Right lobe of liver (tissue), 6 donors: ENCODE measurements at regions not wholly inside any gene's neighbourhood (a gene's known extent, or its start where the extent isn't known, plus 50 kb on each side); places are given as distances from the start of the nearest gene placed in this dataset.
"Not testable (repeated sequence)": the region's sequence is repeated elsewhere in the genome, so short reads cannot be mapped to it uniquely, and the experiment has no call there.

Source experiments
- ATAC-seq, 4 donors: fragments of 200-7000 bp; cut with Tn5 transposase; one replicate each; pipeline ENCODE4 v1.9.1; 2020; ENCODE audit warnings: mild to moderate bottlenecking in 4 of 4, moderate library complexity in 4 of 4
- DNase-seq, 3 donors: peaks; one replicate each; pipeline ENCODE4 v3.0.0-alpha.2; 2020
- H3K27ac ChIP-seq, 3 donors: fragments of 200-600 bp; one replicate each; pipeline ENCODE4 v1.8.0; 2022
- H3K27me3 ChIP-seq, 2 donors: fragments of 200-600 bp; one replicate each; pipeline ENCODE4 v1.8.0; 2022
- H3K36me3 ChIP-seq, 4 donors: fragments of 200-600 bp; sonication (generic) in 1 of 4; one replicate each; pipeline versions ENCODE4 v1.5.1 to v1.8.0; 2017 to 2022; ENCODE audit warnings: control low read depth in 1 of 4
- H3K4me1 ChIP-seq, 4 donors: fragments of 200-600 bp; sonication (generic) in 1 of 4; one replicate each; pipeline versions ENCODE4 v1.5.1 to v1.8.0; 2017 to 2022; ENCODE audit warnings: control low read depth in 1 of 4
- H3K4me3 ChIP-seq, 3 donors: fragments of 200-600 bp; one replicate each; pipeline ENCODE4 v1.8.0; 2022
- H3K9me3 ChIP-seq, 4 donors: fragments of 200-600 bp; sonication (generic) in 1 of 4; one replicate each; pipeline versions ENCODE4 v1.5.1 to v1.8.0; 2017 to 2022; ENCODE audit warnings: control low read depth in 1 of 4
- CTCF ChIP-seq, 4 donors: fragments of 200-600 bp in 3 of 4; fragments of 450-650 bp in 1 of 4; IDR thresholded peaks; one replicate each; pipeline versions ENCODE4 v1.5.1 to v1.8.0; 2016 to 2022; ENCODE audit warnings: antibody characterized with exemption in 4 of 4, mild to moderate bottlenecking in 2 of 4
- POLR2A ChIP-seq: fragments of 450-650 bp; IDR thresholded peaks from one replicate; pipeline ENCODE4 v1.6.1; 2017; ENCODE audit warnings: antibody characterized with exemption, mild to moderate bottlenecking
- WGBS: methylation state at CpG from one replicate; pipeline ENCODE4 v1.1.6; 2018; ENCODE audit warnings: low coverage, low lambda C conversion rate; ENCODE audit not compliant: insufficient coverage; ENCODE audit errors: missing lambda C conversion rate; 5-methylcytosine and 5-hydroxymethylcytosine counted together
- intact Hi-C, 2 donors: fragments of 100-400 bp; cut with DNase I; formaldehyde crosslinking; loops; one replicate each; pipeline versions ENCODE4 v1.11.2 to v1.14.1; 2022
- donor health status: DM: no; HTN: yes; CAD: no.
- donor health status: DM: no; HTN: no; CAD: no.
- donor health status: DM: no; HTN: no; CAD: no.
- donor health status: DM: no; HTN: yes; CAD: no.
- donor health status: DM: no; HTN: yes; CAD: no.

GRCh38 chr7:39847227-39847626, 102.8 kb upstream of the CDK13 start:
- ATAC-seq: no peak
- no peak overlapping the region for H3K4me3 ChIP-seq
- intact Hi-C loops: no loop called here
- no peak overlapping the region for H3K27ac ChIP-seq
- no peaks in the 10 kb centered on the region for H3K27me3 ChIP-seq
- H3K36me3 ChIP-seq: no peaks in the 10 kb centered on the region
- no peaks in the 10 kb centered on the region for H3K4me1 ChIP-seq
- no peak for DNase-seq
- TF ChIP-seq CTCF (IDR thresholded peaks at IDR 0.05) (no peak), POLR2A (no peak)
- WGBS: 75% methylated on average over 5 of the region's 5 CpGs
- H3K9me3 ChIP-seq: no peaks in the 10 kb centered on the region

DNA sequence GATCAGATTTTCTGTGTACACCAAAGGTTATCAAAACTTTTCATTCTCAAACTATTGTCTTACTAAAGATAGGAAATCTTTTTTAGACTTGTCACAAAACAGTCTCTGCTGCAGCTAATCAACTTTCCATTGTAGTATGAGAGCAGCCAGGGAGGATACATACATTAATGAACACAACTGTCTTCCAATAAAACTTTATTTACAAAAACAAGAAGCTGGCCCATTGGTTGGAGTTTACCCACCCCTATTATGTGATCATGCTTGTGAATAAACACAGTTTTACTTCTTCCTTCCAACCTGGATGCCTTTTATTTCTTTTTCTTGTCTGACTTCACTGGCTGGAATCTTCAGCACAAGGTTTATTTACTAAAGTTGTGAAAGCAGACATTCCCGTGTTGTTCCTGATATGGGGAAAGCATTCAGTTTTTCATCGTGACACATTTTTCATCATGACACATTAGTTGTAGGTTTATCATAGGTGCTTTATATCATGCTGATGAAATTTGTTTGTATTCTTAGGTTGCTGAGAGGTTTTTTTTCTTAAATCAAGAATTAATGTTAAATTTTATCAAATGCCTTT, 98.5 kb upstream of the CDK13 start:
- ATAC-seq: no peak

GRCh38 chr7:39854616-39855324, 95.3 kb upstream of the CDK13 start:
- H3K4me1 ChIP-seq, DNase-seq: not testable (repeated sequence)

More for the DNA sequence above, 98.5 kb upstream of the CDK13 start:
- DNase-seq: no peak
- no peak overlapping the region for H3K4me3 ChIP-seq
- TF ChIP-seq POLR2A (no peak), CTCF (IDR thresholded peaks at IDR 0.05) (no peak)
- no peaks in the 10 kb centered on the region for H3K4me1 ChIP-seq
- H3K36me3 ChIP-seq: no peaks in the 10 kb centered on the region
- no peaks in the 10 kb centered on the region for H3K27me3 ChIP-seq
- no peaks in the 10 kb centered on the region for H3K9me3 ChIP-seq
- intact Hi-C loops: no loop called here
- no peak overlapping the region for H3K27ac ChIP-seq
- 43% methylated on average over 2 of the region's 2 CpGs for WGBS

DNA sequence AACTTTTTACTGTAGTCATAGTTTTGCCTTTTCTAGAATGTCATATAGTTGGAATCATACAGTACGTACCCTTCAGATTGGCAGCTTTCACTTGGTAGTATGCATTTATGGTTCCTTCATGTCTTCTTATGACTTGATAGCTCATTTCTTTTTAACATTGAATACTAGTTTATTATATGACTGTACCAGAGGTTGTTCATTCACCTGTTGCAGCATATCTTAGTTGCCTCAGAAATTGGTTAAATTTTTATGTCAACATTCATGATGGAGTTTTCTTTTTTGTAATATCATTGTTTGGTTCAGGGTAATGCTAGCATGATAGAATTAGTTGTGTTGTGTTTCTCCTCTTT, 94.8 kb upstream of the CDK13 start:
- intact Hi-C loops: no loop called here
- peak overlapping the region in 2 of 3 donors; percentile 18 to 27 for H3K4me3 ChIP-seq
- DNase-seq (no peak), ATAC-seq (no peak)
- WGBS: 89% methylated on average over 1 of the region's 1 CpG
- no peak overlapping the region for H3K27ac ChIP-seq
- no peaks in the 10 kb centered on the region for H3K9me3 ChIP-seq
- TF ChIP-seq CTCF (IDR thresholded peaks at IDR 0.05) (no peak), POLR2A (no peak)
- H3K36me3 ChIP-seq: no peaks in the 10 kb centered on the region
- H3K4me1 ChIP-seq: no peaks in the 10 kb centered on the region
- H3K27me3 ChIP-seq: no peaks in the 10 kb centered on the region

More at GRCh38 chr7:39854616-39855324, 95.3 kb upstream of the CDK13 start:
- peak; percentile 77 to 81 (median 78) for ATAC-seq
- H3K27me3 ChIP-seq, H3K36me3 ChIP-seq, intact Hi-C loops, H3K27ac ChIP-seq, H3K9me3 ChIP-seq: not testable (repeated sequence)
- WGBS: 15% methylated on average over 22 of the region's 36 CpGs
- H3K4me3 ChIP-seq: peak overlapping the region in 2 of 3 donors; percentile 18 to 27

GRCh38 chr7:39863675-39864322, 86.3 kb upstream of the CDK13 start:
- ATAC-seq, H3K9me3 ChIP-seq, H3K27ac ChIP-seq, intact Hi-C loops, DNase-seq, H3K27me3 ChIP-seq, H3K4me1 ChIP-seq, H3K4me3 ChIP-seq, H3K36me3 ChIP-seq: not testable (repeated sequence)
- peak in 2 of 4 donors; percentile 16 to 29 for TF ChIP-seq CTCF (IDR thresholded peaks at IDR 0.05)
- WGBS: 78% methylated on average over 3 of the region's 3 CpGs

- DNase-seq, ATAC-seq, intact Hi-C loops, H3K36me3 ChIP-seq, H3K27me3 ChIP-seq, H3K4me3 ChIP-seq, H3K9me3 ChIP-seq, H3K4me1 ChIP-seq, H3K27ac ChIP-seq: not testable (repeated sequence)
- WGBS: 74% methylated on average over 5 of the region's 5 CpGs
These were observed 80.1 kb upstream of the CDK13 start for GRCh38 chr7:39869888-39870522.

DNA sequence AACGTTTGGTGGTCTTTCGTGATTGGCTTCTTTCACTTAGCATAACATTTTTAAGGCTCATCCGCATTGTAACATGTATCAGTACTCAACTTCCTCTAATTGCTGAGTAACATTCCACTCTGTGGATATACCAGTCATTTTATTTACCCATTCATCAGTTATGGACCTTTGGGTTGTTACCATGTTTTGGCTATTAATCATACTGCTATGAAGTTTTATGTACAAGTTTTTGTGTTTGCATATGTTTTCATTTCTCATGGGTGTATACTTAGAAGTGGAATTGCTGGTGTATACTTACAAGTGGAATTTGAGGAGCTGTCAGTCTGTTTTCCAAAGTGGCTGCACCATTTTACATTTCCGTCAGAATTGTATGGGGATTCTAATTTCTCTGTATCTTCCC, 78.4 kb upstream of the CDK13 start:
- H3K4me3 ChIP-seq, intact Hi-C loops, H3K36me3 ChIP-seq, ATAC-seq, H3K4me1 ChIP-seq, DNase-seq, H3K27me3 ChIP-seq, H3K27ac ChIP-seq, H3K9me3 ChIP-seq: not testable (repeated sequence)
- WGBS: 82% methylated on average over 4 of the region's 4 CpGs
